ENCODE measurements at regions not wholly inside any gene's neighbourhood (a gene's known extent, or its start where the extent isn't known, plus 50 kb on each side); places are given as distances from the start of the nearest gene placed in this dataset.

GRCh38 chr20:40176098-40176841 lies 512.8 kb downstream of the MAFB start:
- TF ChIP-seq CTCF (tag by site-specific recombination; IDR thresholded peaks at IDR 0.05) (no peak), ZNF26 (tag by site-specific recombination; IDR thresholded peaks at IDR 0.05) (no peak), ZNF664 (tag by site-specific recombination; IDR thresholded peaks at IDR 0.05) (no peak), YY1 (tag by site-specific recombination; IDR thresholded peaks at IDR 0.05) (no peak), ZNF37A (tag by site-specific recombination; IDR thresholded peaks at IDR 0.05) (no peak), REST (tag by site-specific recombination; IDR thresholded peaks at IDR 0.05) (no peak), ZXDB (tag by site-specific recombination; IDR thresholded peaks at IDR 0.05) (no peak), PRDM6 (tag by site-specific recombination; IDR thresholded peaks at IDR 0.05) (no peak)

All from HEK293 (cell line).